SK-N-SH (cell line): ENCODE measurements at regions not wholly inside any gene's neighbourhood (a gene's known extent, or its start where the extent isn't known, plus 50 kb on each side); places are given as distances from the start of the nearest gene placed in this dataset.

Experiments used
- CTCF ChIA-PET: fragments of 300-600, 350-600 bp; formaldehyde crosslinking; extraction: SDS; loops from one replicate; lab custom pipeline; 2021; lab: Yijun Ruan, JAX
- POLR2A ChIA-PET: fragments of 350-600 bp; sonication (Branson Sonifier 250); formaldehyde crosslinking; extraction: SDS; loops from one replicate; lab custom pipeline; 2020; ENCODE audit warnings: antibody characterized with exemption, inconsistent platforms; lab: Yijun Ruan, JAX
- DNase-seq: peaks from one replicate; pipeline ENCODE4 v3.0.0; 2012
- H2AFZ ChIP-seq: fragments of 200-600 bp; sonication (generic); 2 replicates; pipeline ENCODE4 v1.8.1; 2016; ENCODE audit warnings: antibody characterized with exemption, mild to moderate bottlenecking, low read depth
- H3F3A ChIP-seq: fragments of 200-600 bp; sonication (generic); replicated peaks from 2 replicates; pipeline ENCODE3; 2016; ENCODE audit warnings: antibody characterized with exemption, mild to moderate bottlenecking; ENCODE audit not compliant: insufficient read depth
- H3K27ac ChIP-seq, 2 experiments: fragments of 200-500 bp in 1 of 2; fragments of 200-600 bp in 1 of 2; sonication (Bioruptor generic) in 1 of 2; sonication (generic), shearing (Covaris generic) in 1 of 2; 2 replicates each; pipeline versions ENCODE4 v1.5.1 to v1.6.1; 2014 to 2016; ENCODE audit warnings: low read depth in 2 of 2, inconsistent platforms in 1 of 2, low read length in 1 of 2, mild to moderate bottlenecking in 1 of 2, mixed read lengths in 1 of 2
- H3K27me3 ChIP-seq: fragments of 200-600 bp; sonication (generic), shearing (Covaris generic); 2 replicates; pipeline ENCODE4 v1.6.1; 2016; ENCODE audit warnings: mixed run types; ENCODE audit not compliant: insufficient read depth
- H3K36me3 ChIP-seq, 2 experiments: fragments of 200-500 bp in 1 of 2; fragments of 200-600 bp in 1 of 2; sonication (Bioruptor generic) in 1 of 2; sonication (generic) in 1 of 2; replicated peaks in 1 of 2; 2 replicates each; pipeline versions ENCODE3 to v1.5.1; 2014 to 2016; ENCODE audit warnings: low read length in 1 of 2, mild to moderate bottlenecking in 1 of 2; ENCODE audit not compliant: insufficient read depth in 2 of 2, control insufficient read depth in 1 of 2
- H3K4me1 ChIP-seq, 2 experiments: fragments of 200-500 bp in 1 of 2; fragments of 200-600 bp in 1 of 2; sonication (Bioruptor generic) in 1 of 2; sonication (generic), shearing (Covaris generic) in 1 of 2; 2 replicates each; pipeline versions ENCODE4 v1.5.1 to v1.6.1; 2014 to 2016; ENCODE audit warnings: low read depth in 1 of 2, low read length in 1 of 2, mixed run types in 1 of 2; ENCODE audit not compliant: insufficient read depth in 2 of 2, control insufficient read depth in 1 of 2
- H3K4me2 ChIP-seq: fragments of 200-600 bp; sonication (generic), shearing (Covaris generic); 2 replicates; pipeline ENCODE4 v1.6.1; 2017; ENCODE audit warnings: mixed run types
- H3K4me3 ChIP-seq, 2 experiments: fragments of 200-500 bp in 1 of 2; fragments of 200-600 bp in 1 of 2; sonication (Bioruptor generic) in 1 of 2; sonication (generic), shearing (Covaris generic) in 1 of 2; 2 replicates each; pipeline versions ENCODE4 v1.5.1 to v1.8.1; 2014 to 2016; ENCODE audit warnings: low read depth in 2 of 2, inconsistent platforms in 1 of 2, low read length in 1 of 2, mild to moderate bottlenecking in 1 of 2, mixed read lengths in 1 of 2, moderate library complexity in 1 of 2
- H3K79me2 ChIP-seq: fragments of 200-600 bp; sonication (generic); 2 replicates; pipeline ENCODE4 v1.8.1; 2017; ENCODE audit warnings: mild to moderate bottlenecking; ENCODE audit not compliant: insufficient read depth
- H3K9ac ChIP-seq: fragments of 200-600 bp; sonication (generic); 2 replicates; pipeline ENCODE4 v1.6.1; 2017; ENCODE audit warnings: mixed run types
- H3K9me2 ChIP-seq: fragments of 200-600 bp; sonication (generic); 2 replicates; pipeline ENCODE4 v1.6.1; 2017; ENCODE audit warnings: mixed run types
- H3K9me3 ChIP-seq: fragments of 200-600 bp; sonication (generic); 2 replicates; pipeline ENCODE4 v1.6.1; 2017; ENCODE audit warnings: mixed run types, mild to moderate bottlenecking, moderate library complexity
- H4K20me1 ChIP-seq: fragments of 200-600 bp; sonication (generic); 2 replicates; pipeline ENCODE4 v1.6.1; 2017; ENCODE audit warnings: mild to moderate bottlenecking, mixed run types; ENCODE audit not compliant: insufficient read depth
- ELF1 ChIP-seq: IDR thresholded peaks from 2 replicates; pipeline ENCODE4 v1.4.0; 2012
- EP300 ChIP-seq, 2 experiments: IDR thresholded peaks; 2 replicates each; pipeline versions ENCODE4 v1.4.0 to v1.6.1; 2012; ENCODE audit warnings: borderline replicate concordance in 1 of 2, low read depth in 1 of 2, low read length in 1 of 2
- FOXM1 ChIP-seq: IDR thresholded peaks from 2 replicates; pipeline ENCODE4 v1.4.0; 2012; ENCODE audit warnings: low read depth, mild to moderate bottlenecking
- GABPA ChIP-seq: IDR thresholded peaks from 2 replicates; pipeline ENCODE4 v1.4.0; 2012; ENCODE audit warnings: low read depth, mild to moderate bottlenecking
- GATA2 ChIP-seq: sonication (generic); formaldehyde crosslinking; IDR thresholded peaks from 2 replicates; pipeline ENCODE4 v1.5.0; 2020; ENCODE audit warnings: mild to moderate bottlenecking, missing genetic modification reagents
- MAX ChIP-seq: IDR thresholded peaks from 2 replicates; pipeline ENCODE4 v1.4.0; 2012; ENCODE audit warnings: low read depth
- MEF2A ChIP-seq: IDR thresholded peaks from 2 replicates; pipeline ENCODE4 v1.4.0; 2012; ENCODE audit warnings: low read depth, borderline replicate concordance
- POLR2AphosphoS5 ChIP-seq: IDR thresholded peaks from 2 replicates; pipeline ENCODE4 v1.6.1; 2012; ENCODE audit warnings: low read depth, low read length
- RAD21 ChIP-seq: IDR thresholded peaks from 2 replicates; pipeline ENCODE4 v1.6.1; 2012; ENCODE audit warnings: mild to moderate bottlenecking, low read length
- REST ChIP-seq: IDR thresholded peaks from 2 replicates; pipeline ENCODE4 v1.6.1; 2012; ENCODE audit warnings: mild to moderate bottlenecking, low read depth, low read length, moderate library complexity
- RXRA ChIP-seq: IDR thresholded peaks from 2 replicates; pipeline ENCODE4 v1.4.0; 2012; ENCODE audit warnings: low read depth, mild to moderate bottlenecking, borderline replicate concordance
- SIN3A ChIP-seq: IDR thresholded peaks from 2 replicates; pipeline ENCODE4 v1.6.1; 2012; ENCODE audit warnings: low read depth, mild to moderate bottlenecking, low read length, moderate library complexity, borderline replicate concordance
- SMC3 ChIP-seq: IDR thresholded peaks from 2 replicates; pipeline ENCODE4 v1.6.1; 2012; ENCODE audit warnings: low read depth, low read length, improper control_type of control experiment
- TCF12 ChIP-seq: IDR thresholded peaks from 2 replicates; pipeline ENCODE4 v1.4.0; 2012
- USF1 ChIP-seq: IDR thresholded peaks from 2 replicates; pipeline ENCODE4 v1.4.0; 2012; ENCODE audit warnings: low read depth, borderline replicate concordance
- USF2 ChIP-seq: fragments of 150-350 bp; IDR thresholded peaks from 2 replicates; pipeline ENCODE4 v1.6.1; 2017; ENCODE audit warnings: antibody characterized with exemption, low read length, low read depth, borderline replicate concordance
- YY1 ChIP-seq: IDR thresholded peaks from 2 replicates; pipeline ENCODE4 v1.4.0; 2012; ENCODE audit warnings: low read depth, mild to moderate bottlenecking
- WGBS: methylation state at CpG from one replicate; pipeline ENCODE4 v1.1.6; 2017; ENCODE audit warnings: low lambda C conversion rate; 5-methylcytosine and 5-hydroxymethylcytosine counted together

GRCh38 chr17:13420418-13420826, 181.3 kb downstream of the HS3ST3A1 start:
- no peak for TF ChIP-seq POLR2AphosphoS5
- no peak for TF ChIP-seq USF2
- no peak for TF ChIP-seq RXRA
- no peak for DNase-seq
- Histone ChIP-seq H3K9me3 (no peaks in the 10 kb centered on the region), H3K27me3 (no peaks in the 10 kb centered on the region), H3K27ac (no peak overlapping the region), H3K9ac (no peak overlapping the region), H3K4me1 (peaks cover 9 to 23% of the 10 kb centered on the region in 2 experiments; a peak in 3 of 4 replicates), H3F3A (peaks cover 7% of the 10 kb centered on the region), H3K79me2 (no peaks in the 10 kb centered on the region), H3K36me3 (no peaks in the 10 kb centered on the region), H3K4me3 (no peak overlapping the region), H3K4me2 (no peak overlapping the region), H2AFZ (no peak overlapping the region), H3K9me2 (no peaks in the 10 kb centered on the region), H4K20me1 (no peaks in the 10 kb centered on the region)
- 65% methylated on average over 1 of the region's 1 CpG for WGBS
- CTCF ChIA-PET: interaction anchor here (1.3 to 1.4 kb wide), 2 partner anchors 8 to 54 kb away, joined by 3 read pairs; no protein-coding TSS in a partner anchor
- POLR2A ChIA-PET: no interaction called here

GRCh38 chr17:13419676-13420075, 182.1 kb downstream of the HS3ST3A1 start:
- DNase-seq: no peak
- CTCF ChIA-PET: interaction anchor here (1.0 to 1.4 kb wide), 3 partner anchors 9 to 53 kb away, joined by 3 read pairs; no protein-coding TSS in a partner anchor
- peaks cover 9 to 23% of the 10 kb centered on the region in 2 experiments; a peak in 3 of 4 replicates for H3K4me1 ChIP-seq
- H2AFZ ChIP-seq: no peak overlapping the region
- H3K27me3 ChIP-seq: no peaks in the 10 kb centered on the region
- H3K9me2 ChIP-seq: no peaks in the 10 kb centered on the region
- no peak for TF ChIP-seq GATA2
- TF ChIP-seq TCF12: no peak
- no peak for TF ChIP-seq FOXM1
- TF ChIP-seq SMC3: no peak
- no peak for TF ChIP-seq RAD21
- TF ChIP-seq SIN3A: no peak
- TF ChIP-seq REST: no peak
- no peak for TF ChIP-seq USF1
- no peak for TF ChIP-seq ELF1
- no peak for TF ChIP-seq YY1
- TF ChIP-seq MAX: no peak
- no peak for TF ChIP-seq USF2
- no peak for TF ChIP-seq EP300 (IDR thresholded peaks at IDR 0.05; ENCODE audit: borderline replicate concordance in 1 of 2, low read depth in 1 of 2, low read length in 1 of 2)
- no peak for TF ChIP-seq GABPA
- no peak for TF ChIP-seq MEF2A
- no peak overlapping the region for H3K27ac ChIP-seq
- H4K20me1 ChIP-seq: no peaks in the 10 kb centered on the region
- H3K9me3 ChIP-seq: no peaks in the 10 kb centered on the region
- no peak overlapping the region for H3K4me2 ChIP-seq
- H3K36me3 ChIP-seq: no peaks in the 10 kb centered on the region
- no peak overlapping the region for H3K4me3 ChIP-seq
- H3K79me2 ChIP-seq: no peaks in the 10 kb centered on the region
- POLR2A ChIA-PET: no interaction called here
- 83% methylated on average over 6 of the region's 6 CpGs for WGBS
- peaks cover 11% of the 10 kb centered on the region for H3F3A ChIP-seq
- H3K9ac ChIP-seq: no peak overlapping the region
